HepG2 (cell line): ENCODE measurements at regions not wholly inside any gene's neighbourhood (a gene's known extent, or its start where the extent isn't known, plus 50 kb on each side); places are given as distances from the start of the nearest gene placed in this dataset.

Source experiments
- ATAC-seq: fragments of 200-7000 bp; cut with Tn5 transposase; 3 replicates; pipeline ENCODE4 v1.9.1; 2020; ENCODE audit warnings: mild to moderate bottlenecking, moderate library complexity
- BruUV-seq: library from RNA; stranded (reverse); fragments of 400-500 nt; replicated peaks from 2 replicates; lab custom pipeline; 2021; lab: Mats Ljungman, UMichigan
- CTCF ChIA-PET: fragments of 300-600 bp; formaldehyde crosslinking; extraction: SDS; loops from one replicate; lab custom pipeline; 2021; ENCODE audit warnings: low total read pairs, inconsistent platforms, low intra/inter-chr PET ratio; lab: Yijun Ruan, JAX
- POLR2A ChIA-PET: fragments of 350-600 bp; sonication (Branson Sonifier 250); formaldehyde crosslinking; loops from one replicate; lab custom pipeline; 2020; ENCODE audit warnings: antibody characterized with exemption, inconsistent platforms; lab: Yijun Ruan, JAX
- DNase-seq: peaks from one replicate; pipeline ENCODE4 v3.0.0-alpha.2; 2015; ENCODE audit warnings: low spot score
- FAIRE-seq: peaks from 3 replicates; lab custom pipeline; 2011; peaks lifted over from hg19 to GRCh38; lab: Jason Lieb, UNC
- H2AFZ ChIP-seq: one replicate; pipeline ENCODE4 v1.6.1; 2011; ENCODE audit warnings: low read length, inconsistent platforms
- H3K27ac ChIP-seq: fragments of 300-600 bp; 3 replicates; pipeline ENCODE4 v1.8.0; 2011; ENCODE audit warnings: mixed run types, mild to moderate bottlenecking, mixed read lengths, low read length, inconsistent platforms; ENCODE audit not compliant: insufficient read depth; ENCODE audit errors: extremely low read length
- H3K27me3 ChIP-seq, 2 experiments: fragments of 200-600 bp in 1 of 2; 2 replicates in 1 of 2; 3 replicates in 1 of 2; pipeline versions ENCODE4 v1.6.0 to v1.8.0; 2011; ENCODE audit warnings: low read length in 2 of 2, mild to moderate bottlenecking in 2 of 2, moderate library complexity in 2 of 2, inconsistent platforms in 1 of 2; ENCODE audit not compliant: insufficient read depth in 2 of 2, control insufficient read depth in 1 of 2
- H3K36me3 ChIP-seq, 2 experiments: fragments of 200-600 bp in 1 of 2; replicated peaks in 1 of 2; 2 replicates in 1 of 2; 3 replicates in 1 of 2; pipeline versions ENCODE4 v1.5.1 to v1.8.0; 2011; ENCODE audit warnings: low read length in 2 of 2, inconsistent platforms in 1 of 2; ENCODE audit not compliant: insufficient read depth in 2 of 2, control insufficient read depth in 1 of 2
- H3K4me1 ChIP-seq: 2 replicates; pipeline ENCODE4 v1.5.1; 2012; ENCODE audit warnings: low read length, inconsistent platforms; ENCODE audit not compliant: insufficient read depth
- H3K4me2 ChIP-seq: 2 replicates; pipeline ENCODE4 v1.6.0; 2011; ENCODE audit warnings: low read depth, low read length, inconsistent platforms
- H3K4me3 ChIP-seq, 3 experiments: fragments of 200-600 bp in 1 of 3; sonication (generic), shearing (Covaris generic) in 1 of 3; replicated peaks in 1 of 3; 2 replicates each; pipeline ENCODE4 v1.5.1; 2011 to 2016; ENCODE audit warnings: low read length in 3 of 3, inconsistent platforms in 2 of 3, low read depth in 2 of 3, mild to moderate bottlenecking in 2 of 3, control low read depth in 1 of 3, mixed read lengths in 1 of 3; ENCODE audit not compliant: insufficient read depth in 1 of 3
- H3K79me2 ChIP-seq: one replicate; pipeline ENCODE4 v1.6.1; 2011; ENCODE audit warnings: low read length, inconsistent platforms; ENCODE audit not compliant: insufficient read depth
- H3K9ac ChIP-seq: 2 replicates; pipeline ENCODE4 v1.6.0; 2011; ENCODE audit warnings: mild to moderate bottlenecking, low read depth, low read length, inconsistent platforms; ENCODE audit not compliant: insufficient read depth
- H3K9me3 ChIP-seq: 2 replicates; pipeline ENCODE4 v1.5.1; 2012; ENCODE audit warnings: mild to moderate bottlenecking, low read length
- H4K20me1 ChIP-seq: 2 replicates; pipeline ENCODE4 v1.6.0; 2011; ENCODE audit warnings: inconsistent platforms, mild to moderate bottlenecking, low read length, moderate library complexity; ENCODE audit not compliant: insufficient read depth
- SMAD1 ChIP-seq: sonication (generic); formaldehyde crosslinking; IDR thresholded peaks from 2 replicates; pipeline ENCODE4 v1.4.0; 2020; ENCODE audit warnings: missing genetic modification reagents, low read depth, mild to moderate bottlenecking, borderline replicate concordance
- THYN1 ChIP-seq: sonication (generic); formaldehyde crosslinking; IDR thresholded peaks from 2 replicates; pipeline ENCODE4 v1.8.1; 2023; ENCODE audit warnings: low read depth, mild to moderate bottlenecking, moderate library complexity, missing genetic modification reagents, borderline replicate concordance
- TRIM24 ChIP-seq: sonication (generic); formaldehyde crosslinking; IDR thresholded peaks from 2 replicates; pipeline ENCODE4 v1.8.0; 2022; ENCODE audit warnings: mild to moderate bottlenecking, missing genetic modification reagents
- ZMYM2 ChIP-seq: sonication (generic); formaldehyde crosslinking; IDR thresholded peaks from 2 replicates; pipeline ENCODE4 v1.8.0; 2022; ENCODE audit warnings: mild to moderate bottlenecking, missing genetic modification reagents
- ZNF12 ChIP-seq: sonication (generic); formaldehyde crosslinking; IDR thresholded peaks from 2 replicates; pipeline ENCODE4 v1.5.0; 2020; ENCODE audit warnings: missing genetic modification reagents
- ZNF34 ChIP-seq: sonication (generic); formaldehyde crosslinking; IDR thresholded peaks from 2 replicates; pipeline ENCODE4 v1.4.0; 2020; ENCODE audit warnings: mild to moderate bottlenecking, missing genetic modification reagents, borderline replicate concordance
- WGBS: methylation state at CpG from one replicate; pipeline ENCODE4 v1.1.6; 2017; ENCODE audit warnings: low lambda C conversion rate; 5-methylcytosine and 5-hydroxymethylcytosine counted together
- in situ Hi-C: cut with HindIII; loops from 2 replicates; pipeline ENCODE4 v1.10.0; 2017; ENCODE audit warnings: low pct_unique_long_range_greater_than_20kb; ENCODE audit not compliant: extremely low pct_ligation_motif_present
- intact Hi-C: fragments of 100-400 bp; cut with micrococcal nuclease; formaldehyde crosslinking; loops from one replicate; pipeline ENCODE4 v1.10.0; 2022; ENCODE audit not compliant: unreplicated experiment
- TF ChIP-seq, protein P1 (sequence below): sonication (generic); formaldehyde crosslinking; IDR thresholded peaks from 2 replicates; pipeline ENCODE4 v1.4.0; 2020; ENCODE audit warnings: missing genetic modification reagents
- TF ChIP-seq, protein P2 (sequence below): IDR thresholded peaks from 2 replicates; pipeline ENCODE4 v1.6.1; 2016

DNA sequence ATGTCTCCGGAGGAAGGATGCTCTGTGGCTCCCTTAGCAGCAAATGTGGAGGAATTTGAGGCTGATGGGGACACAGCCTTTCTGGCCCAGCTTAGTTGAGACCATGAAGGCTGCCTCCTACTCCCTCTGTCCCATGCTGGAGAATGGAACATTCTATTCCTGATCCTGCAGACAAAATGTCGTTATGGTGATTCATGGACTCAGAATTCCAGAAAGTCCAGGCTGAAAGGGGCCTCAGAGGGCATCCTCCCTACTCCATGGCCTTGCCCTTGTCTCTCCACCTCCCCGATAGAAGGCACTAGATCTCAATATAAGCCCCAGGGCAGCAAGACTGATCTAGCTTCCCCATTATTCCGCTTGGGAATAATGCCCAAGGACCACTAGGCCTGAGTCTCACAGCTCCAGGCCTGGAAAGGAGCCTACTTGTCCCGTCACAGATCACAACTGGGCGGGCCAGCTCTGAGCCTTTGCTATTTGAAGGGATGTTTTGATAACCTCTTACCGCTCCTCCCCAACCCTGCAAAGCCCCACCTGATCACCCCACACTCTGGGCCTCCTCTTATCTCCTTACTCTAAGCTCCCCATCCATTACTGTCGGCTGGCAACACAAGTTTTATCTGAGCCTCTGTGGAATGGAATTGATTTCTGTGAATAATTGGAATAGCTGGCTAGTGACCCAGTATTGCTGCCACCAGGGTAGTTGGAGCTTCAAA lies 52.8 kb upstream of the TRABD2B start (continued):
- TF ChIP-seq, protein P1, sequence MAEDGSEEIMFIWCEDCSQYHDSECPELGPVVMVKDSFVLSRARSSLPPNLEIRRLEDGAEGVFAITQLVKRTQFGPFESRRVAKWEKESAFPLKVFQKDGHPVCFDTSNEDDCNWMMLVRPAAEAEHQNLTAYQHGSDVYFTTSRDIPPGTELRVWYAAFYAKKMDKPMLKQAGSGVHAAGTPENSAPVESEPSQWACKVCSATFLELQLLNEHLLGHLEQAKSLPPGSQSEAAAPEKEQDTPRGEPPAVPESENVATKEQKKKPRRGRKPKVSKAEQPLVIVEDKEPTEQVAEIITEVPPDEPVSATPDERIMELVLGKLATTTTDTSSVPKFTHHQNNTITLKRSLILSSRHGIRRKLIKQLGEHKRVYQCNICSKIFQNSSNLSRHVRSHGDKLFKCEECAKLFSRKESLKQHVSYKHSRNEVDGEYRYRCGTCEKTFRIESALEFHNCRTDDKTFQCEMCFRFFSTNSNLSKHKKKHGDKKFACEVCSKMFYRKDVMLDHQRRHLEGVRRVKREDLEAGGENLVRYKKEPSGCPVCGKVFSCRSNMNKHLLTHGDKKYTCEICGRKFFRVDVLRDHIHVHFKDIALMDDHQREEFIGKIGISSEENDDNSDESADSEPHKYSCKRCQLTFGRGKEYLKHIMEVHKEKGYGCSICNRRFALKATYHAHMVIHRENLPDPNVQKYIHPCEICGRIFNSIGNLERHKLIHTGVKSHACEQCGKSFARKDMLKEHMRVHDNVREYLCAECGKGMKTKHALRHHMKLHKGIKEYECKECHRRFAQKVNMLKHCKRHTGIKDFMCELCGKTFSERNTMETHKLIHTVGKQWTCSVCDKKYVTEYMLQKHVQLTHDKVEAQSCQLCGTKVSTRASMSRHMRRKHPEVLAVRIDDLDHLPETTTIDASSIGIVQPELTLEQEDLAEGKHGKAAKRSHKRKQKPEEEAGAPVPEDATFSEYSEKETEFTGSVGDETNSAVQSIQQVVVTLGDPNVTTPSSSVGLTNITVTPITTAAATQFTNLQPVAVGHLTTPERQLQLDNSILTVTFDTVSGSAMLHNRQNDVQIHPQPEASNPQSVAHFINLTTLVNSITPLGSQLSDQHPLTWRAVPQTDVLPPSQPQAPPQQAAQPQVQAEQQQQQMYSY (CRISPR knock-in tag), result no peak
- TF ChIP-seq, all 625 proteins: peak for 0

DNA sequence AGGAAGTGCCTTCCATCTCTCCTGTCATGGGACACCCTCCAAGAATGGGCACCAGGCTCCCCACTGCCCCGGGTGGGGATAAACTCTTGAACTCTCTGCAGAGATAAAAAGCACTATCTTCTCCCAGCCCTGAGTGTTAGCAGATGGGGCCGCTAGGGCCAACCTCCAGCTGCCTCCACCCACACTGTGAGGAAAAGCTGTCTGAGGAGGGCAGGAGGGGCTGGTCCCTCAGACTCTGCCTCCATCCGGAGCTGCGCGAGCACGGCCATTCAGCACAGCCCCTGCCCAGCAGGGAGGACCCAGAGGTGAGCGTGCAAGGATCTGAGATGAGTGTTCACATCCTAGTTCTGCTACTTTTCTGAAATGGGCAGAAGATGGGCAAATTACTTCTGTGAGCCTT lies 51.8 kb upstream of the TRABD2B start:
- Histone ChIP-seq H3K36me3 (no peaks in the 10 kb centered on the region), H4K20me1 (no peaks in the 10 kb centered on the region), H3K79me2 (no peaks in the 10 kb centered on the region), H3K9me3 (no peaks in the 10 kb centered on the region), H3K9ac (no peak overlapping the region), H3K27ac (no peak overlapping the region), H3K4me1 (peaks cover 1% of the 10 kb centered on the region), H3K27me3 (peaks cover 0 to 18% of the 10 kb centered on the region in 2 experiments; a peak in 3 of 5 replicates), H3K4me2 (no peak overlapping the region), H3K4me3 (no peak overlapping the region), H2AFZ (no peak overlapping the region)
- intact Hi-C loops (no loop called here), in situ Hi-C loops (no loop called here)
- DNase-seq (no peak), FAIRE-seq (no peak), ATAC-seq (no peak)
- TF ChIP-seq ZNF12 (CRISPR knock-in tag) (no peak), TRIM24 (CRISPR knock-in tag) (no peak), ZMYM2 (CRISPR knock-in tag) (no peak), THYN1 (CRISPR knock-in tag) (no peak), SMAD1 (CRISPR knock-in tag) (no peak), ZNF34 (no peak)
- TF ChIP-seq, protein P2, sequence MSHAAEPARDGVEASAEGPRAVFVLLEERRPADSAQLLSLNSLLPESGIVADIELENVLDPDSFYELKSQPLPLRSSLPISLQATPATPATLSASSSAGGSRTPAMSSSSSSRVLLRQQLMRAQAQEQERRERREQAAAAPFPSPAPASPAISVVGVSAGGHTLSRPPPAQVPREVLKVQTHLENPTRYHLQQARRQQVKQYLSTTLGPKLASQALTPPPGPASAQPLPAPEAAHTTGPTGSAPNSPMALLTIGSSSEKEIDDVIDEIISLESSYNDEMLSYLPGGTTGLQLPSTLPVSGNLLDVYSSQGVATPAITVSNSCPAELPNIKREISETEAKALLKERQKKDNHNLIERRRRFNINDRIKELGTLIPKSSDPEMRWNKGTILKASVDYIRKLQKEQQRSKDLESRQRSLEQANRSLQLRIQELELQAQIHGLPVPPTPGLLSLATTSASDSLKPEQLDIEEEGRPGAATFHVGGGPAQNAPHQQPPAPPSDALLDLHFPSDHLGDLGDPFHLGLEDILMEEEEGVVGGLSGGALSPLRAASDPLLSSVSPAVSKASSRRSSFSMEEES (CRISPR knock-in tag), result no peak
- no TSS peak for BruUV-seq
- CTCF ChIA-PET, result no interaction called here
- WGBS, result 26% methylated on average over 3 of the region's 7 CpGs
- POLR2A ChIA-PET, result no interaction called here
